ENCODE measurements at regions not wholly inside any gene's neighbourhood (a gene's known extent, or its start where the extent isn't known, plus 50 kb on each side); places are given as distances from the start of the nearest gene placed in this dataset.
"Not testable (repeated sequence)": the region's sequence is repeated elsewhere in the genome, so short reads cannot be mapped to it uniquely, and the experiment has no call there.

DNA sequence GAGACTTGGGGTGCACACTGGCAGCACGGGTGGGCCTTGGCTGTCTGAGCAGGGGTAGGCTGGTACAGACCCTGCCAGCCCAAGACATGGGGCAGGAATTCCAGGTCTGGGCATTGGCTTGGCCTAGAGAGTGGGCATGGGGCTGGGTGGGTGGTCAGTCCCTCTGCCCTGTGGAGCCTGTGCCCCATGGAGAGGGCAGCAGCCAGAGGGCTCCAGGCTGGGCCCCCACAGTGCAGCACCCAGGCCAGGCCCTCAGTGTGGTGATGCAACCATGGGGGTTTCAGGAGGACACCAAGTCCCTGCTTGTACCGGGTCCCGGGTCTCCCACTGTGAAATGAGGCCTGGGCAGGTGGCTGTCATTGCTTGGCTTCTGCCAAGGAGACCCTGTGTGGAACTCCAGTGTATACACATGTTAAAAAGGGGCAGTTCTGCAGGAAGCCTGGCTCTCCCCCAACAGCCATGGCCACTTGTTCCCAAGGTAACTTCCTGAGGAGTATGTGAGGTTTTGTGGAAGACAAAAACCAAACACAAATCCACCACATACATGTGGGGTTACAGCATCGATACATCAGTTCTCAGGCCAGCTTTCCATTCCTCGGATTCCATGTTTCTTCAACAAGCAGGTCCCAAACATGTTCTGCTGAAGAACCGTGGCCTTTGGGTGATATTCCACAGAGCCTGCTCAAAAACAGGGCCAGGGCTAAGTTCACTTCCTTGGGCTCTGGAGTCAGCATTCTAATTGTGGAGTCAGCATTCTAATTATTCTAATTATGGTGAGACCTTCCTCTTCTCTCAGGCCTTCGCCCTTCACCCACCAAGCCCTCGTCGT, 77.3 kb downstream of the DACT2 start:
- H3K27ac ChIP-seq (ENCODE audit: low read depth in 2 of 2, low read length in 2 of 2): no peak overlapping the region
- no peaks in the 10 kb centered on the region for H3K9me3 ChIP-seq (ENCODE audit: control insufficient read depth in 2 of 2, low read length in 2 of 2)
- no peak overlapping the region for H3K4me3 ChIP-seq (ENCODE audit: low read length in 2 of 2)
- no peaks in the 10 kb centered on the region for H3K27me3 ChIP-seq (ENCODE audit: control insufficient read depth in 2 of 2, insufficient read depth in 2 of 2, low read length in 2 of 2)
- H3K36me3 ChIP-seq (ENCODE audit: control insufficient read depth in 2 of 2, insufficient read depth in 2 of 2, low read length in 2 of 2): no peaks in the 10 kb centered on the region
- peaks cover 3 to 4% of the 10 kb centered on the region in 2 donors for H3K4me1 ChIP-seq (ENCODE audit: control insufficient read depth in 2 of 2, insufficient read depth in 2 of 2, low read length in 2 of 2)
- H3K9ac ChIP-seq (ENCODE audit: low read depth in 1 of 2, low read length in 2 of 2): no peak overlapping the region

DNA sequence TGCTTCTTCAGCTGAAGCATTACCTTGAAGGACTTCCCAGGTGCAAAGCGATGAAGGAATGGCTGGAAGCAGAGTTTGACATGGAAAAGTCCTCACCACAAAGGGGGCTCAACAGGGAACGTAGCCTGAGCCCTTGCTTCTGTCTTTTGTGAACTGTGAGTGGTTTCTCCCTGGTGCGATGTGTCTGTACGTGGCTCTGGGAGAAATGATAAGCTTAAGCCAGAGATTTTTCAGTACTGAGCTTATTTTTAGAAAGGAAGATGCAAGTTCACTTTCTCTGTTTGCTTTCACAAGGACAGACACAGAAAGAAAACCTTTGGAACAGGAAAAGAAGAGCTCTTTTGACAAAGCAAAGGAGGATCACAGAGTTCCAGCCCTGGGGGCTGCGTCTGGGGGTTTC, 79.4 kb downstream of the DACT2 start:
- Histone ChIP-seq H3K27ac (ENCODE audit: low read depth in 2 of 2, low read length in 2 of 2) (no peak overlapping the region), H3K4me1 (ENCODE audit: control insufficient read depth in 2 of 2, insufficient read depth in 2 of 2, low read length in 2 of 2) (no peaks in the 10 kb centered on the region), H3K4me3 (ENCODE audit: low read length in 2 of 2) (no peak overlapping the region), H3K27me3 (ENCODE audit: control insufficient read depth in 2 of 2, insufficient read depth in 2 of 2, low read length in 2 of 2) (no peaks in the 10 kb centered on the region), H3K36me3 (ENCODE audit: control insufficient read depth in 2 of 2, insufficient read depth in 2 of 2, low read length in 2 of 2) (no peaks in the 10 kb centered on the region), H3K9me3 (ENCODE audit: control insufficient read depth in 2 of 2, low read length in 2 of 2) (no peaks in the 10 kb centered on the region), H3K9ac (ENCODE audit: low read depth in 1 of 2, low read length in 2 of 2) (no peak overlapping the region)

DNA sequence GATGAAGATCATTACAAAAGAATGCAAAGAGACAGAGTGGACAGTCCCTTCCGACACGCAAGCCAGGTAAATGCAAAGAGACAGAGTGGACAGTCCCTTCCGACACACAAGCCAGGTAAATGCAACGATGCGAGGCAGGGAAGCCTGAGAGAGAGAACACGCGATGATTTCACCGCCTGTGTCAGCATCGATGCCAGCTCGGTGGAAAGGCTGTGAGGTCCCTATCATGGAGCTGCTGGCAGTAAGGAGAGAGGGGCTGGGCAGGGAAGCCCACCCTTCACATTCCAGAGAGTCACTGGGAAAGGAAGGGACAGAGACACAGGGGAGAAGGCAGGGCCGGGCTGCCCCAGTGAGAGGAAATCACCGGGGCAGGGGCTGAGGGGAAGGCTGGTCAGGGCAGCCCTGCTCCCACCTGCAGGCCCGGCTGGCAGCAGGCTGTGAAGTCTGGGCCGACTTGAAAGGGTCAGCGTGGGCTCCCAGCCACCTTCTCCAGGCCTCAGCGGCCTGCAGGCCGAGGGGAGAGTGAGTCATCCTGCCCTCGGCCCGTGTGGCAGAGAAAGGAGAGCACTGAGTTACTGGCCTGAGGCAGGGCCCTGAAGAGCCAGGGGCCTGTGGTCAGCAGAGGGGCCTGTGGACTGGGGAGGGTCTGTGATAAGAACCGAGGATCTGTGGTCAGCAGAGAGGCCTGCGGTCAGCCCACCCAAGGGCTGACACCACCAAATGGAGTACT, 80.4 kb downstream of the DACT2 start:
- no peak overlapping the region for H3K9ac ChIP-seq (ENCODE audit: low read depth in 1 of 2, low read length in 2 of 2)
- H3K27ac ChIP-seq (ENCODE audit: low read depth in 2 of 2, low read length in 2 of 2): no peak overlapping the region
- no peaks in the 10 kb centered on the region for H3K36me3 ChIP-seq (ENCODE audit: control insufficient read depth in 2 of 2, insufficient read depth in 2 of 2, low read length in 2 of 2)
- no peaks in the 10 kb centered on the region for H3K4me1 ChIP-seq (ENCODE audit: control insufficient read depth in 2 of 2, insufficient read depth in 2 of 2, low read length in 2 of 2)
- H3K4me3 ChIP-seq (ENCODE audit: low read length in 2 of 2): no peak overlapping the region
- no peaks in the 10 kb centered on the region for H3K27me3 ChIP-seq (ENCODE audit: control insufficient read depth in 2 of 2, insufficient read depth in 2 of 2, low read length in 2 of 2)
- H3K9me3 ChIP-seq (ENCODE audit: control insufficient read depth in 2 of 2, low read length in 2 of 2): no peaks in the 10 kb centered on the region

DNA sequence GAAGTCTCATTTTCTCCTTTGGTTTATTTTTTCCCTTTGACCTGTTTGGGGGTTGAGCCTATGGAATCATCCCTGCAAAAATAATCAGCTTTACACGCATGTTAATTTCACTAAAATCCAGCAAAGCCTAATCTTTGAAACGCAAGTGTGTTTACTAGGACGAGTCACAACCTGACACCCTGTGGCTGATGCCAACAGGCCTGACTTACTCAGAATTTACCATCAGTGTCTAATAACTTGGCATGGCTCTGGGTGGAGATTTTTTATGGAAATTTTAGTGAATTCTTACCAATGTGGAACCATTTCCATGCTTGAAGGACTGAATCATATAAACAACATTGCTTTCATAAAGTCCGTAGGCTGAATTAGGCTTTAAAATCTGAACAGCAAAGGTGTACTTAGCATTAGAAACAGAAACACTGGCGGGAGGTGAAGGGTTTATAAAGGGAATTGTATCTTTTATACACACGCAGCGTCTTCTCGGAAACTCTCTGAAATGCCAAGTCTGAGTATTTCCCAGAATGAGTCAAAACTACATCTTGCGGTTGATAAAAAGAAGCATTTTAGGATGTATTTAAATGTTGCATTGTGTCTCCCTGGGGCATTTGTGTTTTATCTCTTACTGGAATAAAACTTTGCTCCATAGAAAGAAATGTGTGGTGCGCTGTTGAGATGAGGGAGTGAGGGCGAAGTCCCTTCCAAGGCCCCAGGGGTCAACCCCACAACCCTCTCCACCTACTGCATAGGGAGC, 81.2 kb downstream of the DACT2 start:
- Histone ChIP-seq H3K4me3 (ENCODE audit: low read length in 2 of 2) (no peak overlapping the region), H3K27ac (ENCODE audit: low read depth in 2 of 2, low read length in 2 of 2) (no peak overlapping the region), H3K36me3 (ENCODE audit: control insufficient read depth in 2 of 2, insufficient read depth in 2 of 2, low read length in 2 of 2) (no peaks in the 10 kb centered on the region), H3K9me3 (ENCODE audit: control insufficient read depth in 2 of 2, low read length in 2 of 2) (no peaks in the 10 kb centered on the region), H3K4me1 (ENCODE audit: control insufficient read depth in 2 of 2, insufficient read depth in 2 of 2, low read length in 2 of 2) (no peaks in the 10 kb centered on the region), H3K27me3 (ENCODE audit: control insufficient read depth in 2 of 2, insufficient read depth in 2 of 2, low read length in 2 of 2) (no peaks in the 10 kb centered on the region), H3K9ac (ENCODE audit: low read depth in 1 of 2, low read length in 2 of 2) (no peak overlapping the region)

GRCh38 chr6:168233875-168234213, 85.7 kb downstream of the DACT2 start:
- H3K27ac ChIP-seq (ENCODE audit: low read depth in 2 of 2, low read length in 2 of 2); H3K27me3 ChIP-seq (ENCODE audit: control insufficient read depth in 2 of 2, insufficient read depth in 2 of 2, low read length in 2 of 2); H3K4me3 ChIP-seq (ENCODE audit: low read length in 2 of 2); H3K36me3 ChIP-seq (ENCODE audit: control insufficient read depth in 2 of 2, insufficient read depth in 2 of 2, low read length in 2 of 2); H3K4me1 ChIP-seq (ENCODE audit: control insufficient read depth in 2 of 2, insufficient read depth in 2 of 2, low read length in 2 of 2); H3K9me3 ChIP-seq (ENCODE audit: control insufficient read depth in 2 of 2, low read length in 2 of 2); H3K9ac ChIP-seq (ENCODE audit: low read depth in 1 of 2, low read length in 2 of 2): not testable (repeated sequence)

GRCh38 chr6:168232989-168233874, 86.3 kb downstream of the DACT2 start:
- Histone ChIP-seq H3K4me3 (ENCODE audit: low read length in 2 of 2) (no peak overlapping the region), H3K4me1 (ENCODE audit: control insufficient read depth in 2 of 2, insufficient read depth in 2 of 2, low read length in 2 of 2) (no peaks in the 10 kb centered on the region), H3K9me3 (ENCODE audit: control insufficient read depth in 2 of 2, low read length in 2 of 2) (no peaks in the 10 kb centered on the region), H3K27ac (ENCODE audit: low read depth in 2 of 2, low read length in 2 of 2) (no peak overlapping the region), H3K9ac (ENCODE audit: low read depth in 1 of 2, low read length in 2 of 2) (no peak overlapping the region), H3K36me3 (ENCODE audit: control insufficient read depth in 2 of 2, insufficient read depth in 2 of 2, low read length in 2 of 2) (no peaks in the 10 kb centered on the region), H3K27me3 (ENCODE audit: control insufficient read depth in 2 of 2, insufficient read depth in 2 of 2, low read length in 2 of 2) (no peaks in the 10 kb centered on the region)

DNA sequence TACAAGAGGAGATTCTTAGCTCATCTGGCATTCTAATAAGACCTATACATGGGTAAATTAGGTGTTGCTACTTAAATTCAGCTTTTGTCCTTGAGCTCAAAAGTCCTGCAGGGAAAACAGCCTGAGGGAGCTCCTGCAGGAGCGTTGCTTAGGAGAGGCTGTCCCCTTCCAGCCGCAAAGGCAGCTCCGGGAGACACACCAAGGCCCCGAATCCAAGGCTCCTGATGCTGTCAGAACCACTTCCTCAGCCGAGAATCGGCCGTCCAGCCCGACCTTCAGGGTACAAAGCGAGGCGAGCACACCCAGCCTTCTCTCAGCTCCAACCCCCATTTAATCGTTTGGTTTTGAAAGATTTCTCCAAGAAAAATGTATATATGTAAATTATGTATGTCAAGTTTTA, 87.0 kb downstream of the DACT2 start:
- no peak overlapping the region for H3K4me3 ChIP-seq (ENCODE audit: low read length in 2 of 2)
- no peak overlapping the region for H3K27ac ChIP-seq (ENCODE audit: low read depth in 2 of 2, low read length in 2 of 2)
- no peaks in the 10 kb centered on the region for H3K9me3 ChIP-seq (ENCODE audit: control insufficient read depth in 2 of 2, low read length in 2 of 2)
- H3K27me3 ChIP-seq (ENCODE audit: control insufficient read depth in 2 of 2, insufficient read depth in 2 of 2, low read length in 2 of 2): no peaks in the 10 kb centered on the region
- no peaks in the 10 kb centered on the region for H3K4me1 ChIP-seq (ENCODE audit: control insufficient read depth in 2 of 2, insufficient read depth in 2 of 2, low read length in 2 of 2)
- H3K36me3 ChIP-seq (ENCODE audit: control insufficient read depth in 2 of 2, insufficient read depth in 2 of 2, low read length in 2 of 2): no peaks in the 10 kb centered on the region
- no peak overlapping the region for H3K9ac ChIP-seq (ENCODE audit: low read depth in 1 of 2, low read length in 2 of 2)

GRCh38 chr6:168232062-168232461, 87.5 kb downstream of the DACT2 start:
- Histone ChIP-seq H3K27me3 (ENCODE audit: control insufficient read depth in 2 of 2, insufficient read depth in 2 of 2, low read length in 2 of 2) (no peaks in the 10 kb centered on the region), H3K4me3 (ENCODE audit: low read length in 2 of 2) (no peak overlapping the region), H3K4me1 (ENCODE audit: control insufficient read depth in 2 of 2, insufficient read depth in 2 of 2, low read length in 2 of 2) (no peaks in the 10 kb centered on the region), H3K9me3 (ENCODE audit: control insufficient read depth in 2 of 2, low read length in 2 of 2) (no peaks in the 10 kb centered on the region), H3K9ac (ENCODE audit: low read depth in 1 of 2, low read length in 2 of 2) (no peak overlapping the region), H3K27ac (ENCODE audit: low read depth in 2 of 2, low read length in 2 of 2) (no peak overlapping the region), H3K36me3 (ENCODE audit: control insufficient read depth in 2 of 2, insufficient read depth in 2 of 2, low read length in 2 of 2) (no peaks in the 10 kb centered on the region)

DNA sequence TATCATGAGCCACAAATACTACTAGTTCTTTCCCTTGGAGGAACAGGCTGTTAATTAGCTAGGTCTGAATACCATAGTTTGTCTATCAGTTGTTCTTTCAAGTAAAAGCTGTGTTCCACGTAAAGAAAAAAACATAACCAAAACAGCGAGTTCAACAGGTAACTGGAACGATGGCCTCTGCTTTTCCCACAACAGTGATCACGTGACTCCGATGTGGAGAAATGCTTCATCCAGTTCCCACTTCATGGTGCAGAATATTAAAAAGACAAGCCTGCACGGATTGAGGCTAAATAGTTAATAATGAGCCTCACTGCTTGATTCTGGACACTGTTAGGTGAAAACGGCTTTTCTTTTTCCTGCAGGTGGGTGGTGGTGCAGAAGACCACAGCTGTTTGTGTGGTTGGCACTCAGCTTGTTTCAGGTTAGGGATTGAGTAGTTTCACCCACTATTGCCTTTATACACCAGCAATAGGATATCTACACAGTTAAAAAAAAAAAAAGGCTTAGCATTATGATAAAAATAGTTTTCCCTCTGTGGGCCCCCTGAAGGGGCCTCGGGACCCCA, 88.1 kb downstream of the DACT2 start:
- Histone ChIP-seq H3K36me3 (ENCODE audit: control insufficient read depth in 2 of 2, insufficient read depth in 2 of 2, low read length in 2 of 2) (no peaks in the 10 kb centered on the region), H3K4me3 (ENCODE audit: low read length in 2 of 2) (no peak overlapping the region), H3K4me1 (ENCODE audit: control insufficient read depth in 2 of 2, insufficient read depth in 2 of 2, low read length in 2 of 2) (peaks cover 0 to under 1% of the 10 kb centered on the region in 2 donors), H3K9ac (ENCODE audit: low read depth in 1 of 2, low read length in 2 of 2) (no peak overlapping the region), H3K27me3 (ENCODE audit: control insufficient read depth in 2 of 2, insufficient read depth in 2 of 2, low read length in 2 of 2) (no peaks in the 10 kb centered on the region), H3K27ac (ENCODE audit: low read depth in 2 of 2, low read length in 2 of 2) (no peak overlapping the region), H3K9me3 (ENCODE audit: control insufficient read depth in 2 of 2, low read length in 2 of 2) (no peaks in the 10 kb centered on the region)

Data from mucosa of rectum (tissue), 2 donors.